ENCODE measurements at regions not wholly inside any gene's neighbourhood (a gene's known extent, or its start where the extent isn't known, plus 50 kb on each side); places are given as distances from the start of the nearest gene placed in this dataset.
A peak's percentile ranks its signal among the peaks of the same experiment; 100 is the strongest.

DNA sequence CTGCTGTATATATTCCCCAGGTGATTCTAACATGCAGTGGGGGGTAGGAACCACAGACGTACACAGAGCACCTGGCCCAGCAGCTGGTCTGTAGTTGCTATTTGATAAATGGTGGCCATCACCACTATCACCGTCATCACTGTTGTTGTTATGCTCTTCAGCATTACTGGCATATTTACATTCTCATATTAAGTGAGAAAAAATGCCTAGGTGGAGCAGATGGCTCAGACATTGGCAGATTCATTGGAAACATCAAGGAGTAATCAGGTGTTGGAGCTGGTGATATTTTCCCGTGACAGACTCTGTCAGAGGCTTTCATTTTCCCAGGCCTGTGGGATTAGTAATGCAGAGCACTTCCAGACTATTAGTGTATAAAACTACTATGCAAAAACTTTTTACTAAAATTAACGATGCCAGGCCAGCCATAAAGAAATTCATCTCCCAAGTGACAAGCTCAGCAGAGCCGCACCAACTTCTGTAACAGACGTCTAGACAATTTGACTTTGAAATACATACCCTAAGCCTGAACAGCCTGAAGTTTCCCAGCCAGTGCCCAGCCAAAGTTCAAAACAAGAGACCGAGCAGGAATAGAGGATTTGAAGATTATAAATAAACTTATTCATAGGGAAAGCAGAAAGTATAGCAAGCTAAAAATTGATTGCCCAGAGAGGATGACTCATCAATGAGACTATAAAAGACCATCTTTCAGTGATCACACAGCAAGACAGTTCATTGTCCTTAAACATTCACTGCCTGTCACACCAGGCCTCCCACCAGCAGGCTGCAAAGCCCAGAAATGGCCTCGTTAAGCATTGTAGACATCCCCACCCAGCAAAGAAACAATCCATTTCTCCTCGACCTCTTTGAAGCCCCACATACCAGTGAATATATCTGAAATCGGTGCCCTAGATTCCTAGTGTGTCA, 247.4 kb upstream of the CHAC2 start:
- no peaks in the 10 kb centered on the region for H3K27me3 Mint-ChIP-seq
- H3K9me3 Mint-ChIP-seq (ENCODE audit: low read depth) = peaks cover 8% of the 10 kb centered on the region
- DNase-seq (ENCODE audit: low spot score, unreplicated experiment) = no peak
- peaks cover 19% of the 10 kb centered on the region for H3K4me1 Mint-ChIP-seq (ENCODE audit: low read depth)
- TF ChIP-seq, protein P1, sequence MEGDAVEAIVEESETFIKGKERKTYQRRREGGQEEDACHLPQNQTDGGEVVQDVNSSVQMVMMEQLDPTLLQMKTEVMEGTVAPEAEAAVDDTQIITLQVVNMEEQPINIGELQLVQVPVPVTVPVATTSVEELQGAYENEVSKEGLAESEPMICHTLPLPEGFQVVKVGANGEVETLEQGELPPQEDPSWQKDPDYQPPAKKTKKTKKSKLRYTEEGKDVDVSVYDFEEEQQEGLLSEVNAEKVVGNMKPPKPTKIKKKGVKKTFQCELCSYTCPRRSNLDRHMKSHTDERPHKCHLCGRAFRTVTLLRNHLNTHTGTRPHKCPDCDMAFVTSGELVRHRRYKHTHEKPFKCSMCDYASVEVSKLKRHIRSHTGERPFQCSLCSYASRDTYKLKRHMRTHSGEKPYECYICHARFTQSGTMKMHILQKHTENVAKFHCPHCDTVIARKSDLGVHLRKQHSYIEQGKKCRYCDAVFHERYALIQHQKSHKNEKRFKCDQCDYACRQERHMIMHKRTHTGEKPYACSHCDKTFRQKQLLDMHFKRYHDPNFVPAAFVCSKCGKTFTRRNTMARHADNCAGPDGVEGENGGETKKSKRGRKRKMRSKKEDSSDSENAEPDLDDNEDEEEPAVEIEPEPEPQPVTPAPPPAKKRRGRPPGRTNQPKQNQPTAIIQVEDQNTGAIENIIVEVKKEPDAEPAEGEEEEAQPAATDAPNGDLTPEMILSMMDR (IDR thresholded peaks at IDR 0.05; ENCODE audit: unreplicated experiment) = no peak
- H3K27ac Mint-ChIP-seq = peak overlapping the region; percentile 84
- no peak overlapping the region for H3K4me3 Mint-ChIP-seq (ENCODE audit: low read depth)
- no peaks in the 10 kb centered on the region for H3K36me3 Mint-ChIP-seq (ENCODE audit: insufficient read depth)

DNA sequence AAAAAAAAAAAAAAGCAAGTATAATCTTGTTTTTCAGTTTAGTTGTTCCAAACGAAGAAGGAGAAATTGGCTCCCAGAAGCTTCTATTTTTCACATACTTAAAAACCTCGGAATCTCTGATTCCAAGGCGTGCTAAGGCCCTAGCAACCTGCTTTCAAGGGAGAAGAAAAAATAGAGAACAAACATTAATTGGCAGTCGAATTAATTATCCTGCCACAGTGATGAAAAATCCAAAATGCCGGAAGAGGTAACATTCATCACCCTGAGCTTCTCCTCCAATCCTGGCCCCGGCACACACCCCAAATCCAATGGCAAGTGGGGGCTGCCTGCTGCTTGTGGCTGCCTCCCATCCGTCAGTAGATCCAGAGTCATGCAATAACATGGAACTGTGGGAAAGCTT, 250.2 kb upstream of the CHAC2 start:
- no peak for DNase-seq (ENCODE audit: low spot score, unreplicated experiment)
- no peak overlapping the region for H3K27ac Mint-ChIP-seq
- peaks cover 19% of the 10 kb centered on the region for H3K4me1 Mint-ChIP-seq (ENCODE audit: low read depth)
- no peaks in the 10 kb centered on the region for H3K36me3 Mint-ChIP-seq (ENCODE audit: insufficient read depth)
- no peak overlapping the region for H3K4me3 Mint-ChIP-seq (ENCODE audit: low read depth)
- H3K9me3 Mint-ChIP-seq (ENCODE audit: low read depth) = peaks cover 2% of the 10 kb centered on the region
- H3K27me3 Mint-ChIP-seq = no peaks in the 10 kb centered on the region
- TF ChIP-seq, protein P1 (IDR thresholded peaks at IDR 0.05; ENCODE audit: unreplicated experiment) = no peak

DNA sequence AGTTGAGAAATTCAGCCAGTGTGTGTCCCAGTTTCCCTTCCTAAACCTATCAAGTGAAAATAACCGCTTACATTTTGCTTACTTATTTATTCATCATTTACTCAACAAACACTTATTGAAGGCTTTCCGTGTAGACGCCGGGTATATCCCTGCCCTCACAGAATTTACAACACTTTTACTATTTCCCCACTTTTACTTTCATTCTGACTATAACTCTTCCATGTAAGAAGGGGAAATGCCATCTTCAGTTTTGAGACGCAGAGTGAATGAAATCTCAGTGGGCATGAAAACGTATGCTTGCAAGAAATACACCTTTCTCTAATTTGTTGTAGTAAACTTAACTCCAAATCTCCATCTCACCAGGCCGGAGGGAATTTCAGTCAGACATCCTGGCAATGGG, 251.0 kb upstream of the CHAC2 start:
- Mint-ChIP-seq H3K36me3 (ENCODE audit: insufficient read depth) (no peaks in the 10 kb centered on the region), H3K9me3 (ENCODE audit: low read depth) (no peaks in the 10 kb centered on the region), H3K4me1 (ENCODE audit: low read depth) (peaks cover 17% of the 10 kb centered on the region), H3K27ac (no peak overlapping the region), H3K27me3 (no peaks in the 10 kb centered on the region), H3K4me3 (ENCODE audit: low read depth) (no peak overlapping the region)
- TF ChIP-seq, protein P1 (IDR thresholded peaks at IDR 0.05; ENCODE audit: unreplicated experiment) = no peak
- DNase-seq (ENCODE audit: low spot score, unreplicated experiment) = no peak

DNA sequence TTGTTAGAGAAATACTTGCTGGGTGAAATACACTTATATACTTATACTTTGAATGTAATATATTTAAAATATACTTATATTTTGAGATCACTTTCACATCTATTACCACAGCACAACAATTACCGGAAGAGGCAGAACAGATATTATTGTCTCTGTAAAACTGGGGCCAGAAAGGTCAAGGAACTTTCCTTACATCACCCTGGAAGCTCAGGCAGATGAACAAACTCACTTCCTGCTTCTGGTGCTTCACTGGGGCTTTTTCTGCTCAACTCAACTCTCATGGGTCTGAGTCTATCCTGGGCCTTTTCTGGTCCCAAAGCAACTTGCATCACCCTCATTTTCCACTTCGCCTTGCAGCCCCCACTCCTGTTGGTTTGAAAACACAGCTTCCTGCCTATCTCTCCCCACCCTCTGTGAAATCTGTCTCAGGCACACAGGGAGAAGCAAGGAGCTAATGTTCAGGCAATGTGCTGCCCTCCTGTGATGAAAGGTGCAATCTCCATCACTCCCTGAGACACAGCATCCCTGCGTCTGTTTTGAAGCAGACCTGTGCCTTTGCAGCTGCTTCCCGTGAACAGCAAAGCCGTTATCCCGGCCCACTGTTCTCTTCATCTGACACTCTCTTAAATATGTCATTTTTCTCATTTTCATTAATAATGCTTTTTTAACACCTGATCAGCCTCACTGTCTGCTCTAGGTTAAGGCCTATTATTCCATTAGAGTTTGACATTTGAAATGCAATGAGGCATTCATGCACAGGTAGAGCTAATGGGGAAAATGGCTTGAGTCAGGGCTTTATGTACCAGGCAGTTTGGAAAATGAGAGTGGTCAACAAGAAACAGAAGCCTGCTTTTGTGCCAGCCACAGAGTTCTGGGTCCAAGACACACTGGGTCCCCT, 251.9 kb upstream of the CHAC2 start:
- TF ChIP-seq, protein P1 (IDR thresholded peaks at IDR 0.05; ENCODE audit: unreplicated experiment) = peak; percentile 14
- Mint-ChIP-seq H3K27ac (no peak overlapping the region), H3K9me3 (ENCODE audit: low read depth) (no peaks in the 10 kb centered on the region), H3K4me1 (ENCODE audit: low read depth) (peaks cover 12% of the 10 kb centered on the region), H3K36me3 (ENCODE audit: insufficient read depth) (no peaks in the 10 kb centered on the region), H3K4me3 (ENCODE audit: low read depth) (no peak overlapping the region), H3K27me3 (no peaks in the 10 kb centered on the region)
- no peak for DNase-seq (ENCODE audit: low spot score, unreplicated experiment)

DNA sequence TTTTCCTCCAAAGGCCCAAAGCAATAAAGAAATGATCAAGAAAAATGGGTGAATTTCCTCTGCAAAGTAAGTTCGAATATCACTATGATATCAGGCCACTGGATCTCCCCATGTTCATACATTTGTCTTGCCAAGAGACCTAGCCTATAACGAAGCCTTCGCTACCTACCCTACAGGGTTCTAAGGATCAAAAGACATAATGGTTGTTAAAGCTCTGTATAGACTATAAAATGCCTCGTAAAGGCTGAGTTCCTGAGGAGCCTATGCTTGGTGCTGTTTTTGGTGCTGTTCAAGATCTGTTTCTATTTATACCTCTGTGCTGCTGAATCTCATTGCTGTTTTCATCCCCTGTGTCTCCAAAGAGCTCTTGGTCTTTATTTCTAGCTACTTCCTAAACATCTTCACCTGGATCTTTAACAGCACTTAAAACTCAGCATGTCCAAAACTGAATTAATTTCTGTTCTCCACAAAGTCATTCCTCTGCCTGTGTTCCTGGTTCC, 254.4 kb upstream of the CHAC2 start:
- peaks cover 2% of the 10 kb centered on the region for H3K4me1 Mint-ChIP-seq (ENCODE audit: low read depth)
- no peak for DNase-seq (ENCODE audit: low spot score, unreplicated experiment)
- no peaks in the 10 kb centered on the region for H3K36me3 Mint-ChIP-seq (ENCODE audit: insufficient read depth)
- no peaks in the 10 kb centered on the region for H3K9me3 Mint-ChIP-seq (ENCODE audit: low read depth)
- no peak overlapping the region for H3K27ac Mint-ChIP-seq
- no peak overlapping the region for H3K4me3 Mint-ChIP-seq (ENCODE audit: low read depth)
- TF ChIP-seq, protein P1 (IDR thresholded peaks at IDR 0.05; ENCODE audit: unreplicated experiment) = no peak
- no peaks in the 10 kb centered on the region for H3K27me3 Mint-ChIP-seq

Measured in progenitor cell of endocrine pancreas (in vitro differentiated cells).